ENCODE measurements at regions not wholly inside any gene's neighbourhood (a gene's known extent, or its start where the extent isn't known, plus 50 kb on each side); places are given as distances from the start of the nearest gene placed in this dataset.

GRCh38 chr13:63249411-63250187 is 1834.0 kb upstream of the PCDH20 start:
- no peaks in the 10 kb centered on the region for H3K9me1 ChIP-seq (ENCODE audit: insufficient read depth, low read length)
- ATAC-seq (ENCODE audit: low read depth): no peak

More at GRCh38 chr13:63249411-63250187, 1834.0 kb upstream of the PCDH20 start:
- Histone ChIP-seq H3K27ac (ENCODE audit: insufficient read depth, low read length) (no peak overlapping the region), H4K20me1 (ENCODE audit: insufficient read depth, low read length) (no peaks in the 10 kb centered on the region), H2BK20ac (ENCODE audit: low read depth, low read length) (no peak overlapping the region; the same call in 1 of the 2 replicates), H4K91ac (ENCODE audit: insufficient read depth, low read depth, low read length) (no peak overlapping the region), H3K56ac (ENCODE audit: extremely low read depth, insufficient read depth, low read length) (no peak overlapping the region), H3K36me3 (ENCODE audit: control insufficient read depth, insufficient read depth, low read length) (no peaks in the 10 kb centered on the region), H3K4ac (ENCODE audit: low read depth, low read length) (no peak overlapping the region), H2BK120ac (ENCODE audit: low read depth, low read length) (no peak overlapping the region), H2AK9ac (replicated peaks; ENCODE audit: low read depth, low read length, poor library complexity) (no peak overlapping the region), H3K23ac (ENCODE audit: low read depth, low read length) (no peak overlapping the region), H3K9ac (ENCODE audit: low read depth, low read length) (no peak overlapping the region), H3K4me2 (ENCODE audit: low read depth, low read length) (no peak overlapping the region), H3K79me1 (ENCODE audit: low read depth in 1 of 2, low read length in 2 of 2) (no peaks in the 10 kb centered on the region), H2AFZ (replicated peaks; ENCODE audit: low read length, poor library complexity) (no peak overlapping the region), H3K4me1 (ENCODE audit: control insufficient read depth, insufficient read depth, low read length) (no peaks in the 10 kb centered on the region), H4K5ac (ENCODE audit: low read depth, low read length) (no peak overlapping the region), H3K14ac (replicated peaks; ENCODE audit: low read depth, low read length) (no peak overlapping the region), H2BK15ac (ENCODE audit: low read depth, low read length) (no peak overlapping the region), H4K8ac (ENCODE audit: low read depth in 2 of 2, low read length in 2 of 2) (no peak overlapping the region), H2AK5ac (ENCODE audit: low read depth, low read length) (no peak overlapping the region), H3K9me3 (ENCODE audit: control insufficient read depth, insufficient read depth, low read length) (no peaks in the 10 kb centered on the region), H3K18ac (ENCODE audit: low read depth, low read length) (no peak overlapping the region), H3K27me3 (ENCODE audit: control insufficient read depth, insufficient read depth, low read length) (no peaks in the 10 kb centered on the region), H2BK5ac (ENCODE audit: low read depth, low read length, poor library complexity, severe bottlenecking) (no peak overlapping the region), H3K4me3 (ENCODE audit: insufficient read depth, low read depth, low read length) (no peak overlapping the region)
- dilution Hi-C loops (cut with HindIII; ENCODE audit: low sequenced_read_pairs, unreplicated experiment) (no loop called here), intact Hi-C loops (cut with micrococcal nuclease) (no loop called here), in situ Hi-C loops (cut with MboI; ENCODE audit: low sequenced_read_pairs) (no loop called here)
- whole genome bisulfite sequencing, 2 experiments (ENCODE audit: extremely low coverage in 2 of 2, insufficient read length in 1 of 2): 100% methylated on average over 2 of the region's 9 CpGs; no CpG with 5 or more reads in 1 of the 2 experiments
- ChIA-PET CTCF (no interaction called here), POLR2A (ENCODE audit: unreplicated experiment) (no interaction called here)
- DNase-seq: no peak
- no TSS peak for BruUV-seq (replicated peaks)
- TF ChIP-seq SMC3 (IDR thresholded peaks at IDR 0.05; ENCODE audit: low read depth, low read length): no peak
- no peak for TF ChIP-seq MXI1 (IDR thresholded peaks at IDR 0.05; ENCODE audit: borderline replicate concordance, low read depth, low read length)
- TF ChIP-seq, protein P1, sequence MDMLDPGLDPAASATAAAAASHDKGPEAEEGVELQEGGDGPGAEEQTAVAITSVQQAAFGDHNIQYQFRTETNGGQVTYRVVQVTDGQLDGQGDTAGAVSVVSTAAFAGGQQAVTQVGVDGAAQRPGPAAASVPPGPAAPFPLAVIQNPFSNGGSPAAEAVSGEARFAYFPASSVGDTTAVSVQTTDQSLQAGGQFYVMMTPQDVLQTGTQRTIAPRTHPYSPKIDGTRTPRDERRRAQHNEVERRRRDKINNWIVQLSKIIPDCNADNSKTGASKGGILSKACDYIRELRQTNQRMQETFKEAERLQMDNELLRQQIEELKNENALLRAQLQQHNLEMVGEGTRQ (IDR thresholded peaks at IDR 0.05; ENCODE audit: low read depth, low read length): no peak
- no peak for TF ChIP-seq RCOR1 (IDR thresholded peaks at IDR 0.05; ENCODE audit: insufficient replicate concordance, low read length)
- TF ChIP-seq ELK1 (IDR thresholded peaks at IDR 0.05; ENCODE audit: borderline replicate concordance, low read depth, low read length): no peak
- no peak for TF ChIP-seq MAZ (IDR thresholded peaks at IDR 0.05; ENCODE audit: borderline replicate concordance, low read depth, low read length)
- no peak for TF ChIP-seq POLR2A (IDR thresholded peaks at IDR 0.05; ENCODE audit: low read depth, low read length)
- TF ChIP-seq, protein P2, sequence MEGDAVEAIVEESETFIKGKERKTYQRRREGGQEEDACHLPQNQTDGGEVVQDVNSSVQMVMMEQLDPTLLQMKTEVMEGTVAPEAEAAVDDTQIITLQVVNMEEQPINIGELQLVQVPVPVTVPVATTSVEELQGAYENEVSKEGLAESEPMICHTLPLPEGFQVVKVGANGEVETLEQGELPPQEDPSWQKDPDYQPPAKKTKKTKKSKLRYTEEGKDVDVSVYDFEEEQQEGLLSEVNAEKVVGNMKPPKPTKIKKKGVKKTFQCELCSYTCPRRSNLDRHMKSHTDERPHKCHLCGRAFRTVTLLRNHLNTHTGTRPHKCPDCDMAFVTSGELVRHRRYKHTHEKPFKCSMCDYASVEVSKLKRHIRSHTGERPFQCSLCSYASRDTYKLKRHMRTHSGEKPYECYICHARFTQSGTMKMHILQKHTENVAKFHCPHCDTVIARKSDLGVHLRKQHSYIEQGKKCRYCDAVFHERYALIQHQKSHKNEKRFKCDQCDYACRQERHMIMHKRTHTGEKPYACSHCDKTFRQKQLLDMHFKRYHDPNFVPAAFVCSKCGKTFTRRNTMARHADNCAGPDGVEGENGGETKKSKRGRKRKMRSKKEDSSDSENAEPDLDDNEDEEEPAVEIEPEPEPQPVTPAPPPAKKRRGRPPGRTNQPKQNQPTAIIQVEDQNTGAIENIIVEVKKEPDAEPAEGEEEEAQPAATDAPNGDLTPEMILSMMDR (conservative IDR thresholded peaks at IDR 0.05; ENCODE audit: low read depth, low read length): no peak
- TF ChIP-seq FOS (IDR thresholded peaks at IDR 0.05; ENCODE audit: low read depth, low read length): no peak
- no peak for TF ChIP-seq CEBPB (IDR thresholded peaks at IDR 0.05; ENCODE audit: low read depth, low read length)
- TF ChIP-seq CHD1 (IDR thresholded peaks at IDR 0.05; ENCODE audit: low read depth, low read length): no peak
